ENCODE measurements at regions not wholly inside any gene's neighbourhood (a gene's known extent, or its start where the extent isn't known, plus 50 kb on each side); places are given as distances from the start of the nearest gene placed in this dataset.

DNA sequence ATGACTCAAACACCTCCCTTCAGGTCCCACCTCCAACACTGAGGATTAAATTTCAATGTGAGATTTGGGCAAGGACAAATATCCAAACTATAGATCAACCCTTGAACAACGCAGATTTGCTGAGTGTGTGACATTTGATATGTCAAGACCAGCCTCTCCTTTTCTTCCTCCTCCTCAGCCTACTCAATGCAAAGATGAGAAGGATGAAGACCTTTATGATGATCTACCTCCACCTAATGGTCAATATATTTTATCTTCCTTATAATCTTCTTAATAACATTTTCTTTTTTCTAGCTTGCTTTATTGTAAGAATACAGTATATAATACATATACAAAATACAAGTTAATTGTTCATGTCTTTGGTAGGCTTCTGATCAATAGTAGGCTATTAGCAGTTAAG is 67.5 kb upstream of the MPPED2 start:
- Histone ChIP-seq H3K36me3 (replicated peaks in 1 of 2; ENCODE audit: control insufficient read depth in 1 of 2, insufficient read depth in 2 of 2, low read length in 1 of 2) (no peaks in the 10 kb centered on the region), H3K27me3 (ENCODE audit: insufficient read depth) (no peaks in the 10 kb centered on the region), H4K20me1 (ENCODE audit: insufficient read depth) (no peaks in the 10 kb centered on the region), H3K4me1 (ENCODE audit: control insufficient read depth in 1 of 2, insufficient read depth in 2 of 2, low read depth in 1 of 2, low read length in 1 of 2) (no peaks in the 10 kb centered on the region), H3K9ac (no peak overlapping the region), H3K79me2 (ENCODE audit: insufficient read depth) (no peaks in the 10 kb centered on the region), H2AFZ (ENCODE audit: low read depth) (no peak overlapping the region), H3K27ac (ENCODE audit: low read depth in 2 of 2, low read length in 1 of 2) (no peak overlapping the region), H3K9me2 (no peaks in the 10 kb centered on the region), H3K4me3 (ENCODE audit: low read depth in 2 of 2, low read length in 1 of 2) (no peak overlapping the region), H3K9me3 (no peaks in the 10 kb centered on the region), H3K4me2 (no peak overlapping the region), H3F3A (replicated peaks; ENCODE audit: insufficient read depth) (no peaks in the 10 kb centered on the region)
- WGBS (ENCODE audit: low lambda C conversion rate) = 15% methylated on average over 1 of the region's 1 CpG
- DNase-seq = no peak
- CTCF ChIA-PET = no interaction called here
- TF ChIP-seq, protein P1, sequence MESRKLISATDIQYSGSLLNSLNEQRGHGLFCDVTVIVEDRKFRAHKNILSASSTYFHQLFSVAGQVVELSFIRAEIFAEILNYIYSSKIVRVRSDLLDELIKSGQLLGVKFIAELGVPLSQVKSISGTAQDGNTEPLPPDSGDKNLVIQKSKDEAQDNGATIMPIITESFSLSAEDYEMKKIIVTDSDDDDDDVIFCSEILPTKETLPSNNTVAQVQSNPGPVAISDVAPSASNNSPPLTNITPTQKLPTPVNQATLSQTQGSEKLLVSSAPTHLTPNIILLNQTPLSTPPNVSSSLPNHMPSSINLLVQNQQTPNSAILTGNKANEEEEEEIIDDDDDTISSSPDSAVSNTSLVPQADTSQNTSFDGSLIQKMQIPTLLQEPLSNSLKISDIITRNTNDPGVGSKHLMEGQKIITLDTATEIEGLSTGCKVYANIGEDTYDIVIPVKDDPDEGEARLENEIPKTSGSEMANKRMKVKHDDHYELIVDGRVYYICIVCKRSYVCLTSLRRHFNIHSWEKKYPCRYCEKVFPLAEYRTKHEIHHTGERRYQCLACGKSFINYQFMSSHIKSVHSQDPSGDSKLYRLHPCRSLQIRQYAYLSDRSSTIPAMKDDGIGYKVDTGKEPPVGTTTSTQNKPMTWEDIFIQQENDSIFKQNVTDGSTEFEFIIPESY (IDR thresholded peaks at IDR 0.05; ENCODE audit: borderline replicate concordance, low read depth) = no peak
- no peak for TF ChIP-seq SMC3 (IDR thresholded peaks at IDR 0.05; ENCODE audit: low read depth, low read length)
- no peak for TF ChIP-seq FOXJ3 (CRISPR knock-in tag; IDR thresholded peaks at IDR 0.05)
- no peak for TF ChIP-seq CHD2 (IDR thresholded peaks at IDR 0.05; ENCODE audit: low read length, partially characterized antibody)
- no peak for TF ChIP-seq MXI1 (IDR thresholded peaks at IDR 0.05; ENCODE audit: low read depth, low read length)
- TF ChIP-seq, protein P2, sequence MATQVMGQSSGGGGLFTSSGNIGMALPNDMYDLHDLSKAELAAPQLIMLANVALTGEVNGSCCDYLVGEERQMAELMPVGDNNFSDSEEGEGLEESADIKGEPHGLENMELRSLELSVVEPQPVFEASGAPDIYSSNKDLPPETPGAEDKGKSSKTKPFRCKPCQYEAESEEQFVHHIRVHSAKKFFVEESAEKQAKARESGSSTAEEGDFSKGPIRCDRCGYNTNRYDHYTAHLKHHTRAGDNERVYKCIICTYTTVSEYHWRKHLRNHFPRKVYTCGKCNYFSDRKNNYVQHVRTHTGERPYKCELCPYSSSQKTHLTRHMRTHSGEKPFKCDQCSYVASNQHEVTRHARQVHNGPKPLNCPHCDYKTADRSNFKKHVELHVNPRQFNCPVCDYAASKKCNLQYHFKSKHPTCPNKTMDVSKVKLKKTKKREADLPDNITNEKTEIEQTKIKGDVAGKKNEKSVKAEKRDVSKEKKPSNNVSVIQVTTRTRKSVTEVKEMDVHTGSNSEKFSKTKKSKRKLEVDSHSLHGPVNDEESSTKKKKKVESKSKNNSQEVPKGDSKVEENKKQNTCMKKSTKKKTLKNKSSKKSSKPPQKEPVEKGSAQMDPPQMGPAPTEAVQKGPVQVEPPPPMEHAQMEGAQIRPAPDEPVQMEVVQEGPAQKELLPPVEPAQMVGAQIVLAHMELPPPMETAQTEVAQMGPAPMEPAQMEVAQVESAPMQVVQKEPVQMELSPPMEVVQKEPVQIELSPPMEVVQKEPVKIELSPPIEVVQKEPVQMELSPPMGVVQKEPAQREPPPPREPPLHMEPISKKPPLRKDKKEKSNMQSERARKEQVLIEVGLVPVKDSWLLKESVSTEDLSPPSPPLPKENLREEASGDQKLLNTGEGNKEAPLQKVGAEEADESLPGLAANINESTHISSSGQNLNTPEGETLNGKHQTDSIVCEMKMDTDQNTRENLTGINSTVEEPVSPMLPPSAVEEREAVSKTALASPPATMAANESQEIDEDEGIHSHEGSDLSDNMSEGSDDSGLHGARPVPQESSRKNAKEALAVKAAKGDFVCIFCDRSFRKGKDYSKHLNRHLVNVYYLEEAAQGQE (IDR thresholded peaks at IDR 0.05; ENCODE audit: low read depth, low read length) = no peak
- no peak for TF ChIP-seq POLR2AphosphoS5 (IDR thresholded peaks at IDR 0.05; ENCODE audit: low read depth, low read length)
- no peak for TF ChIP-seq GABPA (IDR thresholded peaks at IDR 0.05; ENCODE audit: low read depth)
- TF ChIP-seq RAD21 (IDR thresholded peaks at IDR 0.05; ENCODE audit: low read length) = no peak
- TF ChIP-seq TAF1 (IDR thresholded peaks at IDR 0.05; ENCODE audit: borderline replicate concordance, low read depth, low read length) = no peak
- no peak for TF ChIP-seq NRF1 (IDR thresholded peaks at IDR 0.05; ENCODE audit: low read depth, low read length)
- no peak for TF ChIP-seq MEF2A (IDR thresholded peaks at IDR 0.05; ENCODE audit: borderline replicate concordance, low read depth)
- TF ChIP-seq, protein P3, sequence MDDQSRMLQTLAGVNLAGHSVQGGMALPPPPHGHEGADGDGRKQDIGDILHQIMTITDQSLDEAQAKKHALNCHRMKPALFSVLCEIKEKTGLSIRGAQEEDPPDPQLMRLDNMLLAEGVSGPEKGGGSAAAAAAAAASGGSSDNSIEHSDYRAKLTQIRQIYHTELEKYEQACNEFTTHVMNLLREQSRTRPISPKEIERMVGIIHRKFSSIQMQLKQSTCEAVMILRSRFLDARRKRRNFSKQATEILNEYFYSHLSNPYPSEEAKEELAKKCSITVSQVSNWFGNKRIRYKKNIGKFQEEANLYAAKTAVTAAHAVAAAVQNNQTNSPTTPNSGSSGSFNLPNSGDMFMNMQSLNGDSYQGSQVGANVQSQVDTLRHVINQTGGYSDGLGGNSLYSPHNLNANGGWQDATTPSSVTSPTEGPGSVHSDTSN (IDR thresholded peaks at IDR 0.05) = no peak
- TF ChIP-seq EP300 (IDR thresholded peaks at IDR 0.05; ENCODE audit: borderline replicate concordance in 1 of 2, low read depth in 1 of 2, low read length in 1 of 2) = no peak
- POLR2A ChIA-PET = no interaction called here

All from SK-N-SH (cell line).